Fibroblast of mammary gland (primary cell): ENCODE measurements at regions not wholly inside any gene's neighbourhood (a gene's known extent, or its start where the extent isn't known, plus 50 kb on each side); places are given as distances from the start of the nearest gene placed in this dataset.
"Not testable (repeated sequence)": the region's sequence is repeated elsewhere in the genome, so short reads cannot be mapped to it uniquely, and the experiment has no call there.

Experiments used
- DNase-seq: peaks from one replicate; pipeline ENCODE4 v3.0.0-alpha.2; 2010; ENCODE audit warnings: low read depth
- H3K4me3 ChIP-seq: 2 replicates; pipeline ENCODE4 v1.5.1; 2011; ENCODE audit warnings: low read depth, mild to moderate bottlenecking, low read length, moderate library complexity; ENCODE audit not compliant: control insufficient read depth
- TF ChIP-seq, protein P1 (sequence below): conservative IDR thresholded peaks from 2 replicates; pipeline ENCODE4 v1.5.1; 2011; ENCODE audit warnings: low read depth, low read length, inconsistent platforms; ENCODE audit not compliant: control insufficient read depth, insufficient read depth

DNA sequence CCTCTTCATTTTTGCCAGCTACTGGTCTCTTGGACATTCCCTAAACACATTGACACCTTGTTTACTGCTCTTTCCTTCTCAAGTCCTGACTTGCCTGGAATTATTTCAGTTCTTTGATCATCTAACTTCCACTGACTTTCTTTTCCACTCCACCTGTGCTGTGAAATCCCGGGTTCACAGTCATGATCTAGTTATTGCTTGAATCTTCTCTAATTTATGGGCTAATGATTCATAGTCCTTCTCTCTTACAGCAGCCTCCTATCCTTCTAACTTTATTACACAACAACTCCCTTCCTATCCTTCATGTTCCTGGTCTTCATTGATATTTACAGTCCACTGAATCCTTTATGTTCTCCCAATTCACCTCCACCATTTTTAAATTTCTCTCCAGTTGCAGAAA lies 260.1 kb downstream of the C12orf75 start:
- TF ChIP-seq, protein P1, sequence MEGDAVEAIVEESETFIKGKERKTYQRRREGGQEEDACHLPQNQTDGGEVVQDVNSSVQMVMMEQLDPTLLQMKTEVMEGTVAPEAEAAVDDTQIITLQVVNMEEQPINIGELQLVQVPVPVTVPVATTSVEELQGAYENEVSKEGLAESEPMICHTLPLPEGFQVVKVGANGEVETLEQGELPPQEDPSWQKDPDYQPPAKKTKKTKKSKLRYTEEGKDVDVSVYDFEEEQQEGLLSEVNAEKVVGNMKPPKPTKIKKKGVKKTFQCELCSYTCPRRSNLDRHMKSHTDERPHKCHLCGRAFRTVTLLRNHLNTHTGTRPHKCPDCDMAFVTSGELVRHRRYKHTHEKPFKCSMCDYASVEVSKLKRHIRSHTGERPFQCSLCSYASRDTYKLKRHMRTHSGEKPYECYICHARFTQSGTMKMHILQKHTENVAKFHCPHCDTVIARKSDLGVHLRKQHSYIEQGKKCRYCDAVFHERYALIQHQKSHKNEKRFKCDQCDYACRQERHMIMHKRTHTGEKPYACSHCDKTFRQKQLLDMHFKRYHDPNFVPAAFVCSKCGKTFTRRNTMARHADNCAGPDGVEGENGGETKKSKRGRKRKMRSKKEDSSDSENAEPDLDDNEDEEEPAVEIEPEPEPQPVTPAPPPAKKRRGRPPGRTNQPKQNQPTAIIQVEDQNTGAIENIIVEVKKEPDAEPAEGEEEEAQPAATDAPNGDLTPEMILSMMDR = no peak
- no peak overlapping the region for H3K4me3 ChIP-seq
- peak; percentile 1 for DNase-seq

DNA sequence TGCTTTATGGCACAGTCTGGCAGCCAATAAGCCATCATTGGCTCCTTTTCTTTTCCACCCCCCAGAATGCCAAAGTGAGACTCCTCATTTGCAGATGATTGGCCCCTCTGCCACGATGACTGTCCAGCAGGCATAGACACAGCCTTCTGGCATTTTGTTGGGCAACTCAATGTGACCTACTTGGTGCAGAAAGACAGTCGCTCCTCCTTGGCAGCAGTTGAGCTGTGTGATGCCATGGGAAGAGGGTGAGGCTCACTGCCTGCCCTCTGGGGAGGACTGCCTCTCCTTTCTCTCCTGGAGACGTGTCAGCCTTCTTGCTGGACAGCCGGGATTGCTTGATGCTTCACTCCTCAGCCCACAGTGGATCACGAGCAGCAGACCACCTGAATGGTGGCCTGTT lies 264.9 kb downstream of the C12orf75 start:
- H3K4me3 ChIP-seq = no peak overlapping the region
- TF ChIP-seq, protein P1 = no peak

DNA sequence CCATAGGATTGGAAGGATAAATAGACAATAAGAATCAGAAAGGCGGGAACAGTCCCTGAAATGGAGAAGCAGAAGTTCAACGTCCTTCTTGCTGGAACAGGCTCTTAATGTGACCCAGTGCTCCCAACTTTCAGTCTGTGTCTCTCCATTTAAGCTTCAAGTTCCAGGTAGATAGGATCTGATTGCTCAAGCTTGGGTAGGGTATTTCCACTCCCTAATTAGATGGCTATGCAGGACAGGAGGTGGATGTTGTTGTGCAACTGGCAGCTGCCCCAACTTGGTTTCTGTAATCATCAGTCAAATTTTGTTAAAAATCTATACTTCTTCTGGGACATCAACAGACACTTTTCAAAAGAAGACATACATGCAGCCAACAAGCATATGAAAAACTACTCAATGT lies 266.2 kb downstream of the C12orf75 start:
- H3K4me3 ChIP-seq = no peak overlapping the region
- DNase-seq = no peak
- TF ChIP-seq, protein P1 = no peak

More for the DNA sequence above, 264.9 kb downstream of the C12orf75 start:
- DNase-seq = no peak

- DNase-seq = no peak
- TF ChIP-seq, protein P1 = no peak
- no peak overlapping the region for H3K4me3 ChIP-seq
These were observed 267.5 kb downstream of the C12orf75 start for GRCh38 chr12:105598031-105598430.

- TF ChIP-seq, protein P1 = no peak
- no peak for DNase-seq
- no peak overlapping the region for H3K4me3 ChIP-seq
These were observed 270.5 kb downstream of the C12orf75 start for GRCh38 chr12:105600911-105601545.

DNA sequence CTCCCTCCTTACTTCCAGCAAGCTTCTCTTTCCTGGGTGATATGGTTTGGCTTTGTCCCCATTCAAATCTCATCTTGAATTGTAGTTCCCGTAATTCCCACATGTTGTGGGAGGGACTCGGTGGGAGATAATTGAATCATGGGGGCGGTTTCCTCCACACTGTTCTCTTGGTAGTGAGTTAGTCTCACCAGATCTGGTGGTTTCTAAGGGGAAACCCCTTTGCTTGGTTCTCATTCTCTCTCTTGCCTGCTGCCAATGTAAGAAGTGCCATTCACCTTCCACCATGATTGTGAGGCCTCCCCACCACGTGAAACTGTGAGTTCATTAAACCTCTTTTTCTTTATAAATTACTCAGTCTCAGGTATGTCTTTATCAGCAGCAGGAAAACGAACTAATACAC lies 271.8 kb downstream of the C12orf75 start:
- not testable (repeated sequence) for DNase-seq, H3K4me3 ChIP-seq

DNA sequence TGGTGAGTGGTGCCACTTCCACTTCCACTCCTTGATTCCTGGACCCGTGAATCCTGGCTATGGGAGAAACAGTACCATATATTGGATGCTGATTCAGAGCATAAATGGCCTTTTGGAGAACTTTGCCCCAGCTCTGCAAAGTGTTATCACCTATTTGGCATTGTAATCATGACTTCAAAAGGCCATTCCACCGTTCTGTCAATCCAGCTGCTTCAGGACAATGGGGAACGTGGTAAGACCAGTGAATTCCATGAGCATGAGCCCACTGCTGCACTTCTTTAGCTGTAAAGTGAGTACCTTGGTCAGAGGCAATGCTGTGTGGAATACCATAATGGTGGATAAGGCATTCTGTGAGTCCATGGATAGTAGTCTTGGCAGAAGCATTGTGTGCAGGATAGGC lies 273.8 kb downstream of the C12orf75 start:
- DNase-seq, H3K4me3 ChIP-seq: not testable (repeated sequence)

- DNase-seq, H3K4me3 ChIP-seq: not testable (repeated sequence)
These were observed 276.1 kb downstream of the C12orf75 start for GRCh38 chr12:105606613-105607012.

GRCh38 chr12:105609001-105609400 lies 278.5 kb downstream of the C12orf75 start:
- DNase-seq = not testable (repeated sequence)

More at GRCh38 chr12:105609001-105609400, 278.5 kb downstream of the C12orf75 start:
- not testable (repeated sequence) for H3K4me3 ChIP-seq
